ENCODE measurements at regions not wholly inside any gene's neighbourhood (a gene's known extent, or its start where the extent isn't known, plus 50 kb on each side); places are given as distances from the start of the nearest gene placed in this dataset.

- TF ChIP-seq CTCF (IDR thresholded peaks at IDR 0.05) (no peak), POLR2AphosphoS5 (IDR thresholded peaks at IDR 0.05) (no peak), EP300 (IDR thresholded peaks at IDR 0.05) (no peak), POLR2A (IDR thresholded peaks at IDR 0.05) (no peak)
Measured at GRCh38 chr10:30537586-30537985, 92.0 kb downstream of the LYZL2 start.

Measured in suprapubic skin (tissue), 4 donors.